ENCODE measurements at regions not wholly inside any gene's neighbourhood (a gene's known extent, or its start where the extent isn't known, plus 50 kb on each side); places are given as distances from the start of the nearest gene placed in this dataset.

DNA sequence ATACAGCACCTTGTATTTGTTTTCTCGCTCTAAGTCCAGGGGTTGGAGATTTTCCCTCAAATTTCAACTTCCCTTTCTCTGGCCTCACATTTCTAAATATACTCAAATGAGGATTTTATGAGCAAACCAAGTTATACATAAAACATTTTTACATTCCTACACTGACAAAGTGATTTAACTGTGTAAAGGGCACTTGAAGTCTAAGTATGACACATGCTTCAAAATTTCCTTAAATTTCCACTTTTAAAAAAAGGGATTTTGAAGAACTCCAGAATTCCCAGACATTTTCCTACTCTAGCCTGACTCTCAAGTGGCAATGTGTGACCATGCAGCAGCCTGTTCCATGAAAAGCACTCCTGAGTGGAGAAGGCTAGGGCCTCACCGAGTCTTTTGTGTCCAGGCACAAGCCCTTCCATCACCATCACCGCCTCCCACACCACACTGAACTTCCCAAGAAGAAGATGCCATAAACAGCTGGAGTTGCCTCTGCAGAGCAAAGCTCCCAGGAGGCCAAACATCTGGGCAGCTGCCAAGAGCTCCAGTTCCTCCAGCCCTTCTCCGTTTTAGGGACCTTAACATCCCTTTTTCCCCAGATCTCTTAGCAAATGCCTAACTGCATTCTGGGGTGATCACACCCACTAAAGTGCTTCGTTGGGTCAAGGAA, 68.9 kb downstream of the NCR2 start:
- H3K4me1 Mint-ChIP-seq (ENCODE audit: low read depth), result no peaks in the 10 kb centered on the region
- H3K4me3 Mint-ChIP-seq, result no peak overlapping the region
- DNase-seq (ENCODE audit: low spot score), result no peak
- no peaks in the 10 kb centered on the region for H3K36me3 Mint-ChIP-seq (ENCODE audit: low read depth)
- H3K27me3 Mint-ChIP-seq (ENCODE audit: insufficient read depth), result peaks cover 19% of the 10 kb centered on the region
- no peak overlapping the region for H3K27ac Mint-ChIP-seq
- H3K9me3 Mint-ChIP-seq, result peaks cover 5% of the 10 kb centered on the region
- intact Hi-C loops (cut with micrococcal nuclease), result no loop called here

DNA sequence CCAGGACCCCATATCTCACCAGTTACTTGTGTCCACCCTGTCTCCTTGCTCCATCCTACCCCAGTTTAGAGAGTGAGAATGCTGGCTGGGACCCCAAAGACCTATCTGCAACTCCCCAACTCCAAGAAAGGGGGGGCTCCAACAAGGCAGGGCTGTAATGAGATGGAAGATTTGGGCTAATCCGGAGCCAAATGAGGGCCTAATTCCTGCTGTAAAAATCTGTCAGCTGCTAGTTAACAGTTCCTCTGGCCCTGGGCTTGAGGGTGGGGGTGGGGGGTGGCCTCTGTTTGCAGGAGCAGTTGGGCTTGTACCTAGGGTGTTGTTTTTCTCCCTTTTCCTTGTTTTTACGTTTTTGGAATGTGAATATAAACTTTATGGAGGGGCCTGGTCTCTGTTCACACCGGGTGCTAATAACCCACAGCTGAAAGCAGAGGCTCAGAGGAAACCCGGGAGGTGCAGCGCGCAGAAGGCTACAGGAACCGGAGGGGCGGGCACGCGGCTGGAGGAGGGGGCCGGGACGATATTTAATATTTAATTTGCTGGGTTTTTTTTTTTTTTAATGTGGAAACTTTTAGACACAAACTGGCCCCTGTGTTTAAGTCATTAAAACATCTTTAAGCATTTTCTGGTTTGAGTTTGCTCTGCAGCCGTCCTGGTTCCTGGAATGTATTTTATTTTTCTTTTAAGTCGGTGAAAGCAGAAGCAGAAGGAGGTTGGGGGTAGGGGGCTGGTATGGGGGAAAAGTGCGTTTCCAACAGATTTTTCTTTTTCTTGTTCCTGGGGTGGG, 70.7 kb downstream of the NCR2 start:
- Mint-ChIP-seq H3K27ac (no peak overlapping the region), H3K36me3 (ENCODE audit: low read depth) (no peaks in the 10 kb centered on the region), H3K27me3 (ENCODE audit: insufficient read depth) (peaks cover 19% of the 10 kb centered on the region), H3K4me3 (no peak overlapping the region), H3K9me3 (peaks cover 5% of the 10 kb centered on the region), H3K4me1 (ENCODE audit: low read depth) (no peaks in the 10 kb centered on the region)
- intact Hi-C loops (cut with micrococcal nuclease), result no loop called here
- DNase-seq (ENCODE audit: low spot score), result no peak

DNA sequence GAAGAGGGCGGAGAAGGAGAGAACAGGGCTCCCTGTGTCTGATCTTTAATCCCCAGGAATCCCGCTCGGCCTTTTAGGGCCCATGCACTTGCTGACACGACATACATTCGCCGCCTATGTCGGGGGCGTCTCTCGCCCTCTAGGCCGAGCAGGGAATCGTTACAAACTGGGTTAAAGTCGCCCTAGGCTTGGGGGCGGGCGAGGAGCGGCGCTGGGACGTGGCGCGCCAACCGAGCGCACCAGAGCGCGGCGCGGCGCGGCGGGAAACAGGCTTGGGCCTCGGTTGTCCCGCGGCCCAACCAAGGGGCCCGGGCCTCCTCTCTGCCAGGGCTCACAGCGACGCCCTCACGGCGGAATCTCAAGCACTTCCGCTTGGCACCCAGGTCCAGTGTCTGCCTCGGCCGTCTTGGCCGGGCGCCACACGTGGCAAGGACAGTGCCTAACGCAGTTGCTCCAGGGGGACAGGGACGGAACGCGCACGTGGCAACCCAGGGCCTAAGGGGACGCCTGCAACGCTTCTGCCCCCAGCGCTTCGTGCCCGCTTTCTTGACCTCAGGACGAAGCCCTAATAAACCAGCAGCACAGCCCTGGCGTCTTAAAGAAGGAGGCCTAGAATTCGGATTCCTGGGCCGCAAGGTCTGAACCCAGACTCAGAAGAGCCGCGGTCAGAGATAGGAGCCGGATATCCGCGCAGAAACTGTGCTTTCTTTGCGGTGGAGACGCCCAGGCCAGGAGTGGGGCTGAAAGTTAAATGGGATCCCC, 71.5 kb downstream of the NCR2 start:
- H3K27me3 Mint-ChIP-seq (ENCODE audit: insufficient read depth), result peaks cover 21% of the 10 kb centered on the region
- H3K9me3 Mint-ChIP-seq, result no peaks in the 10 kb centered on the region
- no peak overlapping the region for H3K4me3 Mint-ChIP-seq
- DNase-seq (ENCODE audit: low spot score), result no peak
- H3K4me1 Mint-ChIP-seq (ENCODE audit: low read depth), result no peaks in the 10 kb centered on the region
- intact Hi-C loops (cut with micrococcal nuclease), result no loop called here
- H3K36me3 Mint-ChIP-seq (ENCODE audit: low read depth), result no peaks in the 10 kb centered on the region
- H3K27ac Mint-ChIP-seq, result no peak overlapping the region

DNA sequence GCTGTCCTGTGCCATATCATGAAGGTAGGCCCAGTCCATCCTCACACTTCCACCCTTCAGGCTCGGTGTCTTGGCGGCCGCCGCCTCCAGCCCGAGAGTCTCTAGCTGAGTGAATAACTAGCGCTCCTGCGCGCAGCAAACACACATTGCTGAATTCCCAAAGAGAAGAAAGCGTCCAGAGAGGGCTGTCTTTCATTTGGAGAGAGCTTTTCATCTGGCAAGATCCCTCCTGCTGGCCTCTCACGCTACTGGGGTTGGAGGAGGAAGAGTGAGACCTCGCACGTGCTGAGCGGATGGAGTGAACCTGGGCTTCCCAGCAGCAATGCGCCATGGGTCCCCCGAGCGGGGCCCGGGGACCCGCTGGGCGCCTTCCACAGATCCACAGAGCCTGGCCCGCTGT, 73.2 kb downstream of the NCR2 start:
- no peak overlapping the region for H3K4me3 Mint-ChIP-seq
- DNase-seq (ENCODE audit: low spot score), result no peak
- no peaks in the 10 kb centered on the region for H3K36me3 Mint-ChIP-seq (ENCODE audit: low read depth)
- H3K9me3 Mint-ChIP-seq, result no peaks in the 10 kb centered on the region
- peaks cover 20% of the 10 kb centered on the region for H3K27me3 Mint-ChIP-seq (ENCODE audit: insufficient read depth)
- no peaks in the 10 kb centered on the region for H3K4me1 Mint-ChIP-seq (ENCODE audit: low read depth)
- intact Hi-C loops (cut with micrococcal nuclease), result no loop called here
- no peak overlapping the region for H3K27ac Mint-ChIP-seq

DNA sequence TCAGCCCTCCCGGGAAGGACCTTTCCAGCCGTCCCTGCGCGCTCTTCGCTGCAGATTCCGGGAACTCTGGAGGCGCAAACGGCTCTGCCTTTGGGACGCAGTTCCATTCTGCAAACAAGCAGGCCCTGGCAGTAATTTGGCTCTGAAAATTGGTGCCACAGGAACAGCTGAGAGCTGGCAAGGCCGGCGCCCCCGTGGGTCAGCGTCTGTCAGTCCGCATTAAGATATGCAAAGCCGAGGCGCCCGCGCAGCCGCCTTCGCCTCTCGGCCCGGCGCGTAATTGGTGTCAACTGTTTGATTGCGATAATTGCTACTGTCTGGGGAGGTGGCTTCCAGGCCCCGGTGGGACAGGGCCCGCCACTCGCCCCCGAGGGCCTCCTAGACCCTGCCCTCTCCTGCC, 73.6 kb downstream of the NCR2 start:
- Mint-ChIP-seq H3K27me3 (ENCODE audit: insufficient read depth) (peaks cover 24% of the 10 kb centered on the region), H3K27ac (no peak overlapping the region)
- DNase-seq (ENCODE audit: low spot score), result no peak

DNA sequence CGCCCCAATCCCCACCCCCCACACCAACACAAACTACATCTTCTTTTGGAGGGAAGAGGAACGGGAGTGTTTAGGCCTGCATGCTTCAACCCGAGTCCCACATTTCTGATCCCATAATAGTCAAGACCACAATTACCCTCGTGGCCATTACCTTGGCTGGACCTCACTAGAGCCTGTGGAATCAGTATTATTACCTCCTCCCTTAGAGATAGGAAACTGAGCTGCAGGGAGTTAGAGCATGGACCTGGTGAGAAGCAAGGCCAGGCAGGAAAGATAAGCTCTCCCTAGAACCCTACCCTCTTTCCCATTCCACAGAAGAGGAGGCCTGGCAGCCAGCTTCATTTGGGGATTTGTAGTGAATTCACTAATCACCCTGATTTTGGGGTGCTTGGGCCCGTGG, 74.1 kb downstream of the NCR2 start:
- no peaks in the 10 kb centered on the region for H3K4me1 Mint-ChIP-seq (ENCODE audit: low read depth)
- H3K9me3 Mint-ChIP-seq, result no peaks in the 10 kb centered on the region
- intact Hi-C loops (cut with micrococcal nuclease), result no loop called here
- no peak overlapping the region for H3K27ac Mint-ChIP-seq
- H3K4me3 Mint-ChIP-seq, result no peak overlapping the region
- peaks cover 29% of the 10 kb centered on the region for H3K27me3 Mint-ChIP-seq (ENCODE audit: insufficient read depth)
- no peak for DNase-seq (ENCODE audit: low spot score)
- no peaks in the 10 kb centered on the region for H3K36me3 Mint-ChIP-seq (ENCODE audit: low read depth)

More for the DNA sequence above, 73.6 kb downstream of the NCR2 start:
- Mint-ChIP-seq H3K4me3 (no peak overlapping the region), H3K9me3 (no peaks in the 10 kb centered on the region), H3K4me1 (ENCODE audit: low read depth) (no peaks in the 10 kb centered on the region), H3K36me3 (ENCODE audit: low read depth) (no peaks in the 10 kb centered on the region)
- intact Hi-C loops (cut with micrococcal nuclease), result no loop called here

DNA sequence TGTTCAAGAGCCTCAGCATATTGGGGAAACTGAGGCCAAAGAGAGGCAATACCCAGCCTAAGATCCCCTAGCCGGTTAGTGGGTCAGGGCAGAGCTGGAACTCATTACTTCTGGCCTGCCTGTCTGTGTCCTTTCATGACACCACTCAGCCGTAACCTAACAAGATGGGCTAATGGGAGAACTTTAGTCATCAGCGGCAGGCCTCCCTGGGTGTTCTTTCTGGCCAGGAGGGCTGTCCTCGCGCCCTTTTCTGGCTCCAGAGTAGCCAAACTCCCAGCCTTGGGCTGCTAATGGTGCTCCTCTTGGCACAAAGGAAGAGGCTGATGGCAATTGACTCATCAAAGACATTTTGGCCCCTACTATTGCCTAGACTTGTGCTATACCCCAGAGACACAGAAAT, 76.6 kb downstream of the NCR2 start:
- Mint-ChIP-seq H3K36me3 (ENCODE audit: low read depth) (no peaks in the 10 kb centered on the region), H3K9me3 (no peaks in the 10 kb centered on the region), H3K27ac (no peak overlapping the region), H3K27me3 (ENCODE audit: insufficient read depth) (peaks cover 51% of the 10 kb centered on the region), H3K4me3 (no peak overlapping the region), H3K4me1 (ENCODE audit: low read depth) (no peaks in the 10 kb centered on the region)
- intact Hi-C loops (cut with micrococcal nuclease), result no loop called here
- no peak for DNase-seq (ENCODE audit: low spot score)

DNA sequence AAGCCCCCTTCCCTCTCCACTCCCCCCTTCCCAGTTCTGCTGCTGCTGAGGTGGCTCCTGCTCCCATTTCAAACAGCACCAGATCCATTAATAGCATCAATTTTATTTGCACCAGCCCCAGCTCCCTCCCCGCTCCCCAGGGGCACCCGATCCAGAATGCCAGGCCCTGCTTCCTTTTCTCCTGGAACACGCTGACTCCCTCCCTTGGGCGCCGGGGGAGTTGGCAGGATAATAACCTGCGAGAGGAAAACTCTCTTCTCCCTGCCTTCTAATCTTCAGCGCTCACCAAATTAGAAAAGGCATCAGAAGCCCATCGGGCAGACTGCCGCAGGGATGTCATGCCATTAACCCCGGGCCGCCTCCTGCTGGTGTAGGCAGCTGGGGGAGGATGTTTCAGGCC, 77.8 kb downstream of the NCR2 start:
- H3K4me3 Mint-ChIP-seq, result no peak overlapping the region

DNA sequence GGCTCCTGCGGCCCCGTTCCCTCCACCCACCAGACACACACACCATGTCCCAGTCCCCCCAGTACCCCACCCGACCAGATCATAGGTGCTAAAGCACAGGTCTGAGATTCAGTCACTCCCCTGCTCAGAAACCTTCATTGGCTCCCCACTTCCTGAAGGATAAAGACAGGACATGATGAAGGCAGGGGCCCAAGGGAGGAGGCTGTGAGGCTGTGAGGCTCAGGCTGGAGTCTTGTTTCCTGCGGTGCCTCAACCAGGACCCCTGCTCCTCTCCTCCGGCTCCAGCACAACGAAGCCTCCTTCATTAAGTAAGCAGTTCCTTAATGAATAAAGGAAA, 81.1 kb downstream of the NCR2 start:
- intact Hi-C loops (cut with micrococcal nuclease), result no loop called here
- no peaks in the 10 kb centered on the region for H3K36me3 Mint-ChIP-seq (ENCODE audit: low read depth)
- no peak overlapping the region for H3K27ac Mint-ChIP-seq
- H3K4me3 Mint-ChIP-seq, result no peak overlapping the region
- no peak for DNase-seq (ENCODE audit: low spot score)
- peaks cover 4% of the 10 kb centered on the region for H3K9me3 Mint-ChIP-seq
- H3K27me3 Mint-ChIP-seq (ENCODE audit: insufficient read depth), result peaks cover 62% of the 10 kb centered on the region
- no peaks in the 10 kb centered on the region for H3K4me1 Mint-ChIP-seq (ENCODE audit: low read depth)

More for the DNA sequence above, 77.8 kb downstream of the NCR2 start:
- no peaks in the 10 kb centered on the region for H3K9me3 Mint-ChIP-seq
- H3K36me3 Mint-ChIP-seq (ENCODE audit: low read depth), result no peaks in the 10 kb centered on the region
- H3K4me1 Mint-ChIP-seq (ENCODE audit: low read depth), result no peaks in the 10 kb centered on the region
- peaks cover 61% of the 10 kb centered on the region for H3K27me3 Mint-ChIP-seq (ENCODE audit: insufficient read depth)
- H3K27ac Mint-ChIP-seq, result no peak overlapping the region
- intact Hi-C loops (cut with micrococcal nuclease), result no loop called here
- no peak for DNase-seq (ENCODE audit: low spot score)

DNA sequence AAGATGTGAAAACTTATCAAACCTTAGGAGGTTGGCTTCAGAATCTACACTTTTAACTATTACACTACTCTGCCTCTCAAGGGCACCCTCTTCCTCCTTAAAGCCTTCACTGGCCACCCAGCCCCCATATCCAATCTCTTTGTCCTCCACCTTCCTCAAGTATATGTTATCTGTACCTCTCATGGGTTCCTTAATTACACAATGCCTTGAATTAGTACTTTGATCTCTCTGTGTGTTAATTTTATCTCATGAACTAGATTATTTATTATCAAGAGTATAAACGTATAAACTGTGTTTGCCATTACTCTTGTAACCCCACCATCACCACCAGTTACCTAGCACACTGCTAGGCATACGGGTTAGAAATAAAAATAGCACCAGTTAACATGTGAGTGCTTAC, 83.3 kb downstream of the NCR2 start:
- intact Hi-C loops (cut with micrococcal nuclease), result no loop called here
- H3K27me3 Mint-ChIP-seq (ENCODE audit: insufficient read depth), result peaks cover 64% of the 10 kb centered on the region

DNA sequence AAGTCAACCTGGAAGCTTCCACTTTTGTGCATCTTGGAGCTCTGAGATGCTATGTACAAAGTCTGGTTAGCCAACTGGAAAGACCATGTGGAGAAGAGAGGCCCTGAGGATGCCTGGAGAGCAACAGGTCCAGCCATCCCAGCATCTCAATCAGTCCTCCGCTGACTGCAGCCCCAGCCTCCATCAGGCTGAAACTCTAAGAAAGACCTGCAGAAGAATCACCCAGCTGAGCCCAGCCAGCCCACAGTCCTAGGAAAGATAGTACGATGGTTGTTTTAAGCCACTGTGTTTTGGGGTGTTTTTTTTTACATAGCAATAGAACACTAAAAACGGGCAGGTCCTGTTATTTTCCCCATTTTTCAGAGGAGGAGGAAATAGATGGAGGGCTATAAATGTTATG, 84.0 kb downstream of the NCR2 start:
- intact Hi-C loops (cut with micrococcal nuclease), result no loop called here
- Mint-ChIP-seq H3K4me3 (no peak overlapping the region), H3K27ac (no peak overlapping the region), H3K27me3 (ENCODE audit: insufficient read depth) (peaks cover 57% of the 10 kb centered on the region), H3K9me3 (peaks cover 4% of the 10 kb centered on the region), H3K36me3 (ENCODE audit: low read depth) (no peaks in the 10 kb centered on the region), H3K4me1 (ENCODE audit: low read depth) (no peaks in the 10 kb centered on the region)
- DNase-seq (ENCODE audit: low spot score), result no peak

More for the DNA sequence above, 83.3 kb downstream of the NCR2 start:
- H3K27ac Mint-ChIP-seq, result no peak overlapping the region
- no peak for DNase-seq (ENCODE audit: low spot score)
- no peaks in the 10 kb centered on the region for H3K4me1 Mint-ChIP-seq (ENCODE audit: low read depth)
- peaks cover 4% of the 10 kb centered on the region for H3K9me3 Mint-ChIP-seq
- no peak overlapping the region for H3K4me3 Mint-ChIP-seq
- H3K36me3 Mint-ChIP-seq (ENCODE audit: low read depth), result no peaks in the 10 kb centered on the region

DNA sequence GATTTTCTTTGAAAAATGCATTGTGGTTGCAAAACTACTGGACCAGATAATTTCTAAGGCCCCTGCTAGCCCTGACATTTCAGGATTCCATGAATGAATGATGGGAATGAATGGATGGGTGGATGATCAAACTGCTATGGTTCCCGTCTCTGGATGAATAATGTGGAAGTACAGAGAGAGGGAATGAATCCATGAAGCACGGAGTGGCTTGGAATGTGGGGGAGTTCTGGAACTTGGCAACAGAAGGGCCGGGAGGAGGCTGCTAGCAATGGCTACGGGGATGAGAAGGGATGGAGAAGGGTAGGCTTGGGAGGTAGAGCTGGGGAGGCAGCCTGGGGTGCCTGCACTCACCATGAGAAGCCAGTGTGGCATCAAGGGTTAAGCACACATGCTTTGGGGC, 84.8 kb downstream of the NCR2 start:
- H3K27ac Mint-ChIP-seq, result no peak overlapping the region
- H3K36me3 Mint-ChIP-seq (ENCODE audit: low read depth), result no peaks in the 10 kb centered on the region
- no peak overlapping the region for H3K4me3 Mint-ChIP-seq
- intact Hi-C loops (cut with micrococcal nuclease), result no loop called here
- no peaks in the 10 kb centered on the region for H3K4me1 Mint-ChIP-seq (ENCODE audit: low read depth)
- peaks cover 51% of the 10 kb centered on the region for H3K27me3 Mint-ChIP-seq (ENCODE audit: insufficient read depth)
- DNase-seq (ENCODE audit: low spot score), result no peak
- peaks cover 4% of the 10 kb centered on the region for H3K9me3 Mint-ChIP-seq

DNA sequence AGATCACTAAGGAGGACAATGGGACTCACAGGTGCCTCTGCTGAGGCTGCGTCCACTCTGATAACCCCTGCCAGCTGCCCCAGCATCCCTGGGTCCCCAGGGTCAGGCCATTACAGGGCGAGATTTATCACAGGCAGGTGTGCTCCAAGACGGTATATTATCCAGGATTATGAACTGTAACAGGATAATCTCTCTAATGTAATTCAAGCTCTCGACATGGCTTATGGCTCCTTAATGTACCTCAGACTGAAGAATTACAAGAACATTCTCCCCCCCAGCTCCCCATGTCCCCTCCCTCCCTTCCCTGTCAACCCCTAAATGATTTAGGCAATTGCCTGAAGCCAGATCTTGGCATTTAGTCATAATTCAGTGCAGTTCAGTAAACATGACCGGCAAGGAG, 86.8 kb downstream of the NCR2 start:
- Mint-ChIP-seq H3K9me3 (peaks cover 4% of the 10 kb centered on the region), H3K36me3 (ENCODE audit: low read depth) (no peaks in the 10 kb centered on the region), H3K4me3 (no peak overlapping the region), H3K4me1 (ENCODE audit: low read depth) (no peaks in the 10 kb centered on the region), H3K27ac (no peak overlapping the region), H3K27me3 (ENCODE audit: insufficient read depth) (peaks cover 32% of the 10 kb centered on the region)
- intact Hi-C loops (cut with micrococcal nuclease), result no loop called here
- no peak for DNase-seq (ENCODE audit: low spot score)
